ENCODE measurements at regions not wholly inside any gene's neighbourhood (a gene's known extent, or its start where the extent isn't known, plus 50 kb on each side); places are given as distances from the start of the nearest gene placed in this dataset.

DNA sequence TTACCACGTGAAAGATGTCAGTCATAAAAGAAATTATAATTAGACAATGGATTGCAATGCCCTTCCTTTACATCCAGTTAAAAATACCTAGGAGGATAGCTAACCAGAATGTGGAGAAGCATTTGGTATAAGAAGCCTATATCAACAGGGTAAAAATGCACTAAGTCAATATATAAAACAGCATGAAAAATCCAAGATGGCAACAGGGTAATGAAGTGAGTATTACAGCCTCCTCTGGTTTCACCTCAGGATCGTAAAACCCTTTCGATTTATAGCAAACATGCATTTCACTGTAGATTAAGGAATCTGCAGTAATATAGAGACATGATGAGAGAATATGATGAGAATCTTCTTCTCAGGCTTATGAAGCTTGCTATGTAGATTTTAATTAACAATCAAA, 999.3 kb downstream of the NR2F1-AS1 start:
- no peak for DNase-seq

DNA sequence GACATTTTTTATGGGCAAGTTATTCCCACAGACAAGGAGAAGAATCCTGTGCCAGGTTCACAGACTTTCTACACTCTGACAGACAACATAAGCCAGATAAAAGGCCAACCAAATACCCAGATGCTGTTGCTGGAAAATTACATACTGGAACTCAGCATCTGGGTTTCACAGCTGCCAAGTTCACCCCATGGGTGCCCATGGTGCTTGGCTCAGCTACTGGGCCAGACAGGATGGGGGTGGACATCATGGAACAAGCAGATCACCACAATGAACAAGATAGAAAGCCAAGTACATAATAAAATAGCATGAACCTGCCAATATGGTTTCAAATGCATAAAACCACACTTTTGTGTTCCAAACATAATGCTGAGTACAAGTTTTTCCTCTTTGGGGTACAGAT, 999.8 kb downstream of the NR2F1-AS1 start:
- no peak for DNase-seq

DNA sequence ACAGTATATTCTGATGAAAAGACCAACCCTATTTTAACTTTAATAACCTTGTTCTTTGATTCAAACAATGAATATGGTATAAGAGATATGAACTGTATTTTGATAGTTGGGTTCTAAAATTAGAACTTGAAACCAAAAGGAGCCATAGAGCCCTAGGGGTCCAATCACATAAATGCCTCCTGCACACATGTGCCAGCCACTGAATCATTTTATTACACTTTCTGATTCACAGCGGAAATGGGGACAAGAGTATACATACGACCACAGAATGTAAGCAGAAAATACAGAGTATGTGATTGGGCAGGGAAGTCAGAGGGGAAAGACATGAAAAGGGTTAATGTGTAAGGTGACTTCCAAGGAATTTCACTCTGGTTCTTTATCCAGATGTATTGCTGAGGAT, 1000.2 kb downstream of the NR2F1-AS1 start:
- DNase-seq = no peak

DNA sequence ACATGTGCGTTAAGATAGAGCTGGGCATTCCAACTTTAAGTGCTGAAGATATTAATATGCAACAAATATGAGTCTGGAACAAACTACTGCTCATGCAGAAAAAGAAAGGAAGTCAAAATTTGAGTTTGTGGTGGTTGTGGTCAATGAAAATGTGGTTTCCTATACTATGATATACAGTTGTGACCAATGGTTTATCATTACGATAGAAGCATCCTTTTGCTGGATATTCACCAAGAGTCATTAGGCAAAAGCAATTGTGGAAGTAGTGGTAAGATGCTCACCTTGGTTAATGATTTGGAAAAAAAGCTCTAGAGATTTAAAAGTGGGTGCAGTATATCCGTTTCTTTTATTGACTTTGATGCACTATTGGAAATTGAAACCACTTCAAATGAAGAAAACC, 1007.0 kb downstream of the NR2F1-AS1 start:
- DNase-seq = no peak

DNA sequence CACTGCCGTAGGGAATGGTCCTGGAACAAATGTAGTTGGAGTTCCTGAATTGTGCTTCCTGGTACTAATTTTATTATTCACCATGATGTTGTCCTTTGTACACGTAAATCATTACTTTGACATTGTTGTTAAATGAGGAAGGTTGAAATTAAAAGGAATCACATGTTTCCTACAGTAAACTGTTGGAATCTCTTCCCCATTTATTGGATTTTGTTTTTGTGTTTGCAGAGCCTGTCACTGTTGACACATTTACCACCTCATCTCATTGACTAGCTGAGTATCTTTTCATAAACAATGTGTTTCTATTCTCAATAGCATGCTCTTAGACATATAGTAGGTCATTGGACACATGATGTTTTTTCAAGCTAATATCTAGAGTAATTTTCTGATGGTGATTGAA, 1012.5 kb downstream of the NR2F1-AS1 start:
- no peak for DNase-seq

DNA sequence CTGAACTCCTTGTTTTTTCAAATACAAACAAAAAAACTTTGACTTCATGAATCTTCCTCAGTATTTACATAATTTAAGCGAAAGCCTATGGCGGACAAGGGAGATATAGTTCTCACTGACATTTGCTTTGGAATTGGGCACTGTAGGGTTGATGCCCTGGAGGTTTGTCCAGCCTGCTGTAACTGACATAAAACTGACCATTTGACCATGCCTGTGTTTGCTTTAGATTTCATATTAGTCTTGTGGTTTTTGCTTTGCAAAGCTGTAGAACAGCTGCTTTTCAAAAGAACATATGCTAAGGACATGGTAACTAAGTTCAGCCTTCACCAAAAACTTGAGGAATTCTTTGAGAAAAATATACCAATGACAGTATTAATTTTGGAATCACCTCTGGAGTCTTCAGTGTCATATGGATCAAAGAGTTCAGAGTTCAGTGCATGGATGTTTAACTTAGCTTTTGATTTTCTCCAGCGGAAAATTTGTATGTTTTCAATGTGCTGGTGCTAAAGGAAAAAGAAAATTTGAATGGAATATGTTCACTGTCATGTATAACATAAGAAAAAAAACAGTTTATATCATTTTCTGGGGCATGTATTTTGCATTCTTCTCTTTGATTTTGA, 1013.1 kb downstream of the NR2F1-AS1 start:
- DNase-seq = no peak

DNA sequence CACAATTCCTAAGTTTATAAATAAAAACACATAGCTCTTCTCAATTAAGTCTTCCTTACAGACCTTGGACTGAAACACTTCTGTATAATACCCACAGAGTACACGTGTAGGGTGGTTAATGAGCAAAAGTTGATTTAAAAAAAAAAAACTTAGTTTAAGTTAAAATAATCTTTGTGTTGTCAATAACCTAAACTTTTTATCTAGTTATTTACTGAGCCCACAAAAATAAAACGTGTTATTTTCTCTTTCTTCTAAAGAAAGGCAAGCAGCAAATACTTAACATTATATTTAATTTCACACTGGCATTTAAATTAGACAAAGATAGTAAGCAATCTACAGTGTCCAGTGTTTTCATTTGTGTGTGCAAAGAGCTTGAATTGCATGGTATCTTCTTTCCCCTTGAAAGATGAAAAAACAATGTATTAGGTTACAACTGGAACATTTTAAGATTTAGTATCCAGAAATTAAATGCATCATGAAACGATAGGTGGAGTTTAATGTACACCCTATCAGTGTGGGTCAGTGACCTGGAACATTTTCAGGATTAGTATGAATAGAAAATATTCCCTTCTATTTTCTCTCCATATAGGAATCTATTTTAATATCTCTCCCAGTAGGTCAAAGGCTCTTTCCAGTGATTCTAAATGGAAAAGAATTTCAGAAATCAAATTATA, 1014.8 kb downstream of the NR2F1-AS1 start:
- DNase-seq = no peak

DNA sequence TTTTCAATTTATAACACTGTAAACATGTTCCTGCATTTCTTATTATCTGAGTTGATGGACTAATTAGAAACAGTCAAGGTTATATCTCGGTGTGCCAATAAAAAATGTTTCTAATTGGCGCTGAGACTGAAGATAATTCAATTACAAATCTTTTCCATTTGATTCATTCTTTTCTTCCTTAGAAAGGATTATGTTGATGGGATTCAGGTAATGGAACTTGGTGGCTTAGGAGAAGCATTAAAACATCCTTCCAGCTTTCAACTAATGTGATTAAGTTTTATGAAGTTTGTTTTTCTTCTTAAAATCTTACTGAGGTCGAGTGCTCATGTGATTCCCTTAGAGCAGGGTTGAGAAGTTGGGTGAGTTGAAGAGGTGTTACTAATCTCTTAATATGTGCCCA, 1015.3 kb downstream of the NR2F1-AS1 start:
- DNase-seq = no peak

DNA sequence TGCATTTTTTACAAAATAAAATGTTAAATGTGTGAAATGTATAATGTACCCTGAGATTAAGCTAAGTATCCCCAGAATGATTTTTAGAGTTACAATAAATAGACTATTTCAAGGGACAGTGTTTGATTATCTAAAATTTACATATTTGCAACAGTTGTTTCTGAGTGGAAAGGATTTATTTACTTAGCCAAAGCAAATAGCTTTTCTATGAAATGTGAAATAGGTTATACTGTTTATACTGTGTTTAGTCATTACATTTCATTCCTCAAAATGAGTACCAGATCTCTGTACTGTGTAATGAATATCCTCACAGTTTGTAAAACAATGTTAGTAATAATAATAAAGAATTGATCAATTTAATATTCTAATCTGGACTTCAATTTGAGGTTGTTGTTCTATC, 1019.0 kb downstream of the NR2F1-AS1 start:
- DNase-seq = no peak

DNA sequence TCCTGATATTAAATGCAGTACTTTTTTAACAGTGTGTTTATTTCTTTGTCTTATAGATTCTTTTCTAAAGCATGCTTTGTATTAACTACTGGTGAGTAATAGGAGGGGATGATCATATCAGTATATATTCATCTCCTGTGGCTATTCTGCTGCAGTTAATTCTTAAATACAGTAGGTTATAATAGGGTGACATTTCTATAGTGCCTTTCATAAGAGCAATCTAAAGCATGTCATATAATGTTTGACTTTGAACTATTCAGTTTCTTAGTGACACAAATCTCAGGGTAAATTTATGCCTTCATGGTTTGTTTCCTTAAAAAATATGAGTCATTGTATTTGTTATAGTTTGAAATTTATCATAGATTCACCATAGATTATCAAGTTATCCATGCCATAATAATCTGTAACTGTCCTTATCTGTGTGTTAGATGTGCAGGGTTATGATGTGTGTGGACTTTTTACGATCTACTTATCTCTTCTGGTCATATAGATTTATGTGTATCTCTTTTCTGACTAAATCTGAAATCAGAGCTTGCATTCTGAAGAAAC, 1019.5 kb downstream of the NR2F1-AS1 start:
- DNase-seq = no peak

DNA sequence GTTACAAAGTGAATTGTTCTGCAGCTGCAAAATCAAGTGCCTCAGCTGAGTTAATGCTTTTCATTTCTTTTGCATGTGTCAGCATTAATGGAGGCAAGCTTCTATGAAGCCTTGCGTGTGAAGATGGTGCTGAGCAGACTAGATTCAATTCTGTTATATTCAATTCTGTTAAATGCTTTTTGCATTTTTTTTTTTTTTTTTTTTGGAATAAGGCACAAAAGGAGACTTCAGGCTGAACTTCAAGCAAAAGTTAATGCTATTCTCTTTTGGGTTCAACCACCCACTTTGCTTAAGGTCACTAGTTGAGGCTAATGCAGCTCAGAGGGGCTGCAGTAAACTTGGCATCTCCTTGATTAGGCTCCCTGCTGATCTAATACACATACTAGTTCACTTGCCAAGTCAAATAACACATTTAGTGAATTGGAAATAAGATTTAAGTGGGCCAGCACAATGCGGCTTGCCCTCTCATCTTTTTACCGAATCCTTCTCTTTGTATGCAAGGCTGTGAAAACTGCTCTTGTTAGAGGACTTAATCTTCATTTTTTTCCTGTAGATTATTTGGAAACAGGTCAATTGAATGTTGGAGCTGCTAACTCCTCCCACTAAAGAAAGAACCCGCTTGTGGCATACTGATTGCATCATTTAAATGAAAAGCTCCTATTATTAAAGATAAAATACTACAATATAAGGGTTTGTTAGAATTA, 1020.2 kb downstream of the NR2F1-AS1 start:
- peak in 1 of 58 donors; percentile 6 for DNase-seq

DNA sequence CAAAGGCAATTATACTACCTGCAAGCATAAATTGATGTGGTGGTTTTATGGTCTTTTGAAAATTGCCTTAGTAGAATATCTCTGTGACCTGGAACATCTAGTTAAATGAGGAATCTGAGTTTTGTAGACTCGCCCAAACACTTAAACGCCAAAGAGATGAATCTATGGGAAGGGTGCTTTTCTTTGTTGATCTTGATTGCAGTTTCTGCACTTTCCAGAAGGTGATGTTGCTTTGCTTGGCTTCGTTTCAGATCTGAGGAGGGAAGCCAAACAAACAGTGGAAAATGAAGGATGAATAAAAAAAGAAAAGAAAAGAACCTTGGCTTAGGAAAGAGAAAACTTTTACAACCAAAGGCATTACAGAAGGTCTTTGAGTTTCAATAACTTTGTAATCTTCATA, 1021.2 kb downstream of the NR2F1-AS1 start:
- no peak for DNase-seq

DNA sequence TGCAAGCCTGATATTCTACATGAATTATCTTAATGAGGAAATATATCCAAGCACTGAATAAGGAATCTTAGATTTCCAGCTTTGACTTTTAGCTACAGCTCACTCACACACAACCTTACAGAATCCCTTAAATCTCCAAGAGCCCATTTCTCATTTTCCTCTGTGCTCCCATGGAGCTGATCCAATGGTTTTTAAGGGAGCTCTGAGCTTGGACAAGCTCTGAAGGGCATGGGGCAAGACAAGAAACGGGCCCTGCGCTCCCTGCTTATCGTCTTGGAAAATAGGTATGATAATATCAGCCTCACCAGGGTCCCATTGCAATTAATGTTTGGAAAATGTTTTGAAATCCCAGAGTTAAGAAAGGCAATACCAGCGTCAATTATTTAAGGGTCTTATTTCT, 1021.7 kb downstream of the NR2F1-AS1 start:
- no peak for DNase-seq

DNA sequence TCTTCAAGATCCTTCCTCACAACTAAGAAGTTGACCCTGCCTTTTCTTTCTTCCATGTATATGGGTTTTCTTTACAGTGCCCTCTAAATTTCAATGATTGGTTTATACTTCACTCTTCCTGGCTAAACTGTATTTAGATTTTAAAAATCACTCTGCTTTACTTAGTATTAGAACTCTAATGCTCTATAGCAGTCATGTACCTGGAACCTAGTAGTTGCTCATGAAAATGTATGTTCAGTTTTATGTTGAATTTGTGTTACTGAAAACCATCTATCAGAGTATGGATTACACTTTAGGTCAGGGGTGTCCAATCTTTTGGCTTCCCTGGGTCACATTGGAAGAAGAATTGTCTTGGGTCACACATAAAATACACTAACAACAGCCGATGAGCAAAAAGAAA, 1024.3 kb downstream of the NR2F1-AS1 start:
- DNase-seq = no peak

DNA sequence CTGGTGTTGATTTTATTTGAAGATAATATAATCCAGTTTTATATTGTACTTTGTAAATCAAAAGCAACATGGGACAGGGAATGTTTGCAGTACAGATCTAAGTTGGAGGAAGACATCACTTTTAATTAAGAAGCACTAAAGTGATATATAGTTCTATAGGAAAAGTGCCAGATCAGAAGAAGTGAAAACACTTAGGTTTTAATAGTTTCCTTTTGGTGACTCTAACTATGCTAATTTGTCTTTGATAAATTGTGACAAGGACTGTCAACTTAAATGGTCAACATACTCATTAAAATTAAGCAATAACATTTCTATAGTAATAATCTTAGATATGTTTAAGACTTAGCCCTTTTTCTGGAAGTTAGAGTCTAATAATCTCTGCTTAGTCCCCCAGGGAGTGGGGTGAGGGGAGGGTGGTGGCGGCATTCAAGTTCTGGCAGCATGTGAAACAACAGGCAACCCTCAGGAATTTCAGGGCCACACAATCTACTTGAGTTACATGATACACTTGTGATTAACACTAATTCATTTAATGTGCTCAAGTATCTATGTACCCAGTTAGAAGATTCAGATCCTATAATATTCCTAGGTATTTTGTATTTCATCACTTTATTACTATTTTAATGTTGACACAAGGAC, 1026.5 kb downstream of the NR2F1-AS1 start:
- DNase-seq = no peak

DNA sequence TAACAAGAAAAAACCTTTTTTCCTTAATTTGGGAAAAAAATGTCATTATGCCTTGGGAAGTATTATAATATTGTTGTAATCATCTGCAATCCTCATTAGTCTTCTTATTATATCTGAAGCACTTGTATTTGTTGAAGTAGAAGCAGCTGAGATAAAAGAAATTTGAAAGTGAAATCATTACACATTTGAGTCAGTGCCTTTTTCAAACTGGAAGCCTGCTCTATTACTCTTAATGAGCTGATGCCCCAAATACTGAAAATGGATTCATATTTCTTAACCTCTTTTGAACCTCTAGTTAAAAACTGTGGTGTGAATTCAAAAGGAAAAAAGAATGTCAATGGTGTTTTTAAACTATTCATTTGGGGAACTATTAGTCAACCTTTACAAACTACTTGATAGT, 1027.7 kb downstream of the NR2F1-AS1 start:
- no peak for DNase-seq

DNA sequence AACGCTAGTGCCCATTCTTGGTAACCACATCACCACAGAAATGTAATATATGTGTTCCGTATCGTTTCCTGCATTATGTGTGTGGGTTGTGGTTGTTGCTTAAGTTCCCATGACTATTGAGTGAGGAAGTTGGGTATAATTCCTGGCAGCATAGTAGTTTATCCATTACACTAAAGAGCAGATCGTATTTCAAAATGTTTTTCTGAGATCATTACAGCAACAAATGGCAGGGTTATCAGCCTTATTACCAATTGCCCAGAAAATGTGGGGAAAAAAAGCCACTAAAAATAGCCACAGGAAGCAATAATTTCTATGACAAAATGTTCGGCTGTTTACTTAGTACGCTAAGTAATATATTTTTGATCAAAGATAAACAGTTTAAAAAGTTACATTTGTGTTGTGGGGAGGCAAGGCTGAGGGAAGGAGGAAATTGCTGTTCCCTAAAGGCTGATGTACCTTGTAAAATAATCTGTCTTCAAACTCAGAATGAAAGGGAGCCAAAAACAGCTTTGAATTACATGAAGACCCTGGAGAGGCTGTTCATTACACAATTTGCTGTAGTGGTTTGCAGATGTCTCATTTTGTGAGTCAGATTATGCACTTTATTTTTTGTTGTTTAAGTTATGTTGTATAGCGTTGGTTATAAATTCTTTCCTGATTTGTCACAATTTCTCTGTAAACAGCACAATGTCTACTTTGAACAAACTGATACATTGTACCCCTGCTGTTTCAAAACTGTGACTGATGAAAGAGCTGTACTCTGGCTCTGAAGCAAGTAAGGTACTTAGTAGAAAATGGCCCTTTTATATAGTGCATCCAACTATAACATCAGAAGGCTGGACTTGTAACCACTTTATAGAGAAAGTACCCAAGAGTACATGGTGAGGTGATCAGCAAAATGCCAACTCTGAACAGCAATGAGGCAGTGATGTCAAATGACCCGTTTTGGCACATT, 1028.5 kb downstream of the NR2F1-AS1 start:
- DNase-seq = no peak

DNA sequence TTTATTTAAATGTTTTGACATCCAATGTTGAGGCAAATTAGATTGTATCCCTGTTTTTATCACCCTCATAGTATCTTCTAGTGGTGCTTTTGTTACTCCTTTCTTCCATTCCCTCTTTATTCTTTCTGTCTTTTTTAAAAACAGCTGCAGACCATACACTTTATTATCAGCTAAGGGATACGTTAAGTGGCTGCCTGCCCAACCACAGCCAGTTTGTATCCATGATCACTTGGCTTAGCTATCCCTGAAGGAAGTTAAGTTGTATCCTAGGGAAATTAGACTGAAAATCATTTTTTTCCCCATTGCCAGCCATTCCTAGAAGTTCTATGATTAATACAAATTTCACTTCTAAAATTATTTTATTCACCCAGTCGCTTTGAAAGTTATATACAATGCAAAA, 1032.7 kb downstream of the NR2F1-AS1 start:
- DNase-seq = no peak

DNA sequence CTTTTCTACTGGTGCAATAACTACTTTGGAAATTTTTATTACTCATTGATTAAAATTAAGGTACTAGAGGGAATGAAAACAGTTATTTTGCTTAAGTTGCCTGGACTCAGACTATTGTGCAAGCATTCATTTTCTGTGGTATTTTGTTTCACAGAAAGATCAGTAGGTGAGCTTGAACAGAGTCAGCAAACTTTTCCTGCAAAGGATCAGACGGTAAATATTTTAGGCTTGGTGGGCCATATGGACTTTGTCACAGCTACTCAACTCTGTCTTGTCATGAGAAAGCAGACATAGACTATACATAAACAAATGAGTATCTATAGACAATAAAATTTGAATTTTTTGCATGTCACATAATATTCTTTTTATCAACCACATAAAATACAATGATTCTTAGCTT, 1036.4 kb downstream of the NR2F1-AS1 start:
- DNase-seq = no peak

DNA sequence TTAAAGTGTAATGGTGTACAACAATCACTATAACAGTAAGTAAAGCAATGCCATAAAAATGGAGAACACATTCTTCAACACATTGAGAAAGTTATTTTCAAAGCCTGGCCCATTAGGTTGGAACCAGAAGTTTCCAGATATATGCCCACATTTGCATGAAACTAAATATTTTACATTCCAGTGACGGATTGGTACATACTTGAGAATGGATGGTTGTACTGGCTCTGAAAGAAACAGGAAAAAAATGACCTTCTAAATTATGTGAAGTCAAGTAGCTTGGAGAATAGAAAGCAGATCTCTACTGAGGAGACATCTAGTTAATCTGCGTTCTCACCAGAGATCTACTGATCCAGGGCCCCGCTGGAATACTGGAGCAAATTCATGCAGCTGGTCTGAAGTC, 1037.0 kb downstream of the NR2F1-AS1 start:
- DNase-seq = no peak

DNA sequence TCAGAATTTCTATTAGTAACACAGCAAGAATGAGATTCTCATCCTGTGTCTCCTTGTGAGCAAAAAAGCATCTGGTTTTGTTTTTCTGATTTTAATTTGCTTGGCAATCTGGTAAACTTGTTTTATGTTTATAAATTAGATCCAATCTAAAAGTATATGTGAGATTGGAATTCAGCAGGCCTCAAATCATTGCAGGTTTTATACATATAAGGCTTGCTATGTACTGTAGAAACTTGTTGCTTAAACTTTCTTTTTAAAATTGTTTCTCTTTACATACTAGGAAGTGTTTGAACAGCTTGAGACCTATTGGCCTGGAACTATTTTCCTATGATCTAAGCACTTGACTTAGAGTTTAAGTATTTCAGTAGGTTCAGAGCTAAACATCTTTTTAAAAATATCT, 1037.8 kb downstream of the NR2F1-AS1 start:
- DNase-seq = no peak
